NCI-H82 treated with DMSO at 0.1 percent for 48 hours (cell line): ENCODE measurements at regions not wholly inside any gene's neighbourhood (a gene's known extent, or its start where the extent isn't known, plus 50 kb on each side); places are given as distances from the start of the nearest gene placed in this dataset.
"Not testable (repeated sequence)": the region's sequence is repeated elsewhere in the genome, so short reads cannot be mapped to it uniquely, and the experiment has no call there.

Experiments used
- DNase-seq: peaks from one replicate; lab custom pipeline; 2025; ENCODE audit not compliant: unreplicated experiment; lab: John Stamatoyannopoulos, UW

DNA sequence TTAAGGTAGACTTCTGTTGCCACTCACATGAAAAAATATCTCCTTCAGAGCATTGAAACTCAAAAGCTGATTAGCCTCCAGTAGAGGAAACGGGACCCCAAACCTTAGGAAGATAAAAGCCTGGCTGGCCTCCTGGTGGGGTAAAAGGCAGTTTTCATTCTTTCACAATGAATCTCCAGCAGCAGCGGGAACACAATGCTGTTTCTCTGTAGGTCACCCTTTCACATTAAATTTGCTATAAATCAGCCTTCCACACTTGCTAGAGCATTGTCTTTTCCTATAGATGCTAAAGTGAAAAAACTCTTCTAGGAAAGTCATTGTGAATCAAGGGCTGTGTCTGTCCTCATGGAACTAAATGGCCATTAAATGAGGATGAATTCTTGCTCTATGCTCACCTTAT lies 207.3 kb upstream of the MAGEB2 start:
- no peak for DNase-seq

- no peak for DNase-seq
Observed at GRCh38 chrX:30010471-30010870, 204.9 kb upstream of the MAGEB2 start.

DNA sequence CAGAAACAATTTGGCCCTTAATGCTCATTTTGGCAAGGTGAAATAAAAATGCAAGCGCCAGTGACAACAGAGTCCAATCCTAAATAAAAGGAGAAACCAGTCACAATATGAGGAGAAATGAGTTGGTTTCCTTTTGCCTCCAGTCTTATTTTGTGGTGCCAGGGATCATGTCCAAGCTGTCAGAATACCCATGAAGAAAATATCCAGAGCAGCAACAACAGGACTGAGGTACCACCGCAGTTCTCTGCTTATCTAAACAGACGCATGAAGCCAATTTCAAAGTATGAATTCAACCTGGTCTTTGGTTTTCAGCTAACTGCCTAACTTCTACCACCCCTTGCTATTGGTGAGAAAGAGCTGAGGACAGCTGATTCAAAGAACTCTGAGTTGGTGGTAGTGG lies 199.9 kb upstream of the MAGEB2 start:
- DNase-seq: no peak

GRCh38 chrX:30027636-30028035 lies 187.7 kb upstream of the MAGEB2 start:
- DNase-seq: no peak

DNA sequence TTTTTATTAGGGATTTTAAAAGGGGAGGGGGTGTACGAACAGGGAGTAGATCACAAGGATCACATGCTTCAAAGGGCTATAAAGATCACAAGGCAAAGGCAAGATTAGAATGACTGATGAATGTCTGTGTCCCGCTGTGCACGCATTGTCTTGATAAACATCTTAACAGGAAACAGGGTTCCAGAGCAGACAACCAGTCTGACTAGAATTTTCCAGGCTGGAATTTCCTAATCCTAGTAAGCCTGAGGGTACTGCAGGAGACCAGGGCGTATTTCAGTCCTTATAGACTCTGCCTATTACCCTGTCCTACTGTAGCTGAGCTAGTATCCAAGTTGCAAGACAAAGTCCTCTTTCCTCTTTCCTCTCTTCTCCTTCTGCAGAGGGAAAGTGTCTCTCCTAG lies 179.0 kb upstream of the MAGEB2 start:
- not testable (repeated sequence) for DNase-seq

DNA sequence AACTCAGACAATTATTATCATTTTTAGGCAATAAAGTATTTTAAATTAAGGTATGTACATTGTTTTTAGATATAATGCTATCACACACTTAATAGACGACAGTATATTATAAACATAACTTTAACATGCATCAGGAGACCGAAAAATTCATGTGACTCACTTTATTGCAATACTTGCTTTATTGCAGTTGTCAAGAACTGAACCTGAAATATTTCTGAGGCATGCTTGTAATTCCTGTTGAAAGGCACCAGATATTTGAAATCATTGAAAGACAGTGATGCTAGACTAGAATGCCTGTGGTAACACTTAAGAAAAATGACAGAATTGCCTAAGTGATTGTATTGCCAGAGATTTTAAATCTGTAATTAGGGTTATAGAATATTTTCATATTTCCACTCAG lies 175.6 kb upstream of the MAGEB2 start:
- no peak for DNase-seq

DNA sequence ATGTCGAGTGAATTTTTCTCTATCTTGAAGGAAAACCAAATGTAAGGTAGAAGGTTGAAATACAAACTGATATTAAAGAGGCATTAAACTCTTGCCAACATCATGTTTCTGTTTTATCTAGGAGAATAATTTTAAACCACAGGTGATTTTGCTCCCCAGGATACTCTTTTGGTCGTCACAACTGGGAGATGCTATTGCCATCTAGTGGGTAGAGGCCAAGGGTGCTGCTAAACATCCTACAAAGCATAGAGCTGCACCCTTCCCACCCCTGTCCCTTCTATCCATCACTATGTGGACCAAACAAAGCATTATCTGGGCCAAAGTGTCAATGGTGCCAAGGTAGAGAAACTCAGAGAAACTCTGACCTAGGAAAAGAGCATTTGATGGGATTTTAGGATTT lies 154.6 kb upstream of the MAGEB2 start:
- no peak for DNase-seq

- no peak for DNase-seq
Observed at GRCh38 chrX:30065226-30065625, 150.1 kb upstream of the MAGEB2 start.

DNA sequence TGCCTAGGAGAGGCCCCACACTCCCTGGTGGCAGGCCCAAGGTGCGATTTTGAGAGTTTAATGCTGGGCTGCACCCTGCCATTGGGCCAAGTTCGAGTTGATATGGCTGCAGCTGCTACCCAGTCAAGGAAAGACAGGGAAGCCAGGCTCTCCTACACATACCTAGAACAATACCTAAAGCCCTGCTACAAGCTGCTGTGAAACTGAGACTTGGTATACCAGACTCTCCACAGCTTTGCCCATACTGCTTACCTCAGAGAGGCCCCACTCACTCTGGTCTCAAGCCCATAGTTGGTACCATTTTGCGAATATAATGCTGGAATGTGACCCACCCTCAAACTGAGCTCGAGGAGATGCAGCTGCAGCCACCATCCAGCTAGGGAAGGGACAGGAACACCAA lies 147.7 kb upstream of the MAGEB2 start:
- DNase-seq: no peak

DNA sequence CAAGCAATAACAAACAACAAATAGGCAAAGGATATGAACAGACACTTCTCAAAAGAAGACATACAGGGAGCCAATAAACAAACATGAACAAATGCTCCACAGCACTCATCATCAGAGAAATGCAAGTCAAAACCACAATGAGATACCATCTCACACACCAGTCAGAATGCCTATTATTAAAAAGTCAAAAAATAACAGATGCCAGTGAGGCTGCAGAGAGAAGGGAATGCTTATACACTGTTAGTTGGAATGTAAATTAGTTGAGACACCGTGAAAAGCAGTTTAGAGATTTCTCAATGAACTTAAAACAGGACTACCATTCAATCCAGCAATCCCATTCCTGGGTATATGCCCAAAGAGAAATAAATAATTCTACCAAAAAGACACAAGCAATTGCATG lies 129.8 kb upstream of the MAGEB2 start:
- no peak for DNase-seq

DNA sequence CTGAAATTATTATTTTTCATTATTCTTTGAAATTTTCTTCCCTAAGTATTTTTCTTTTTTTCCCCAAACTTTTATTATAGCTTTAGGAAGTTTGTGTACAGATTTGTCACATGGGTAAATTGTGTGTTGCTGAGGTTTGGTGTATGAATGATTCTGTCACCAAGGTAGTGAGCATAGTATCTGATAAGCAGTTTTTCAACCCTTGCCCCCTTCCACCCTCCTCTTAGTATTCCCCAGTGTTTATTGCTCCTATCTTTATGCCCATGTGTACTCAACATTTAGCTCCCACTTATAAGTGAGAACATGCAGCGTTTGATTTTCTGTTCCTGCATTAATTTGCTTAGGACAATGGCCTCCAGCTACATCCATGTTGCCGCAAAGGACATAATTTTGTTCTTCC lies 103.9 kb upstream of the MAGEB2 start:
- DNase-seq: no peak

GRCh38 chrX:30141966-30142365 lies 73.4 kb upstream of the MAGEB2 start:
- peak; percentile 0 for DNase-seq

GRCh38 chrX:30144221-30144620 lies 71.1 kb upstream of the MAGEB2 start:
- DNase-seq: no peak

GRCh38 chrX:30144971-30145731 lies 70.2 kb upstream of the MAGEB2 start:
- no peak for DNase-seq

DNA sequence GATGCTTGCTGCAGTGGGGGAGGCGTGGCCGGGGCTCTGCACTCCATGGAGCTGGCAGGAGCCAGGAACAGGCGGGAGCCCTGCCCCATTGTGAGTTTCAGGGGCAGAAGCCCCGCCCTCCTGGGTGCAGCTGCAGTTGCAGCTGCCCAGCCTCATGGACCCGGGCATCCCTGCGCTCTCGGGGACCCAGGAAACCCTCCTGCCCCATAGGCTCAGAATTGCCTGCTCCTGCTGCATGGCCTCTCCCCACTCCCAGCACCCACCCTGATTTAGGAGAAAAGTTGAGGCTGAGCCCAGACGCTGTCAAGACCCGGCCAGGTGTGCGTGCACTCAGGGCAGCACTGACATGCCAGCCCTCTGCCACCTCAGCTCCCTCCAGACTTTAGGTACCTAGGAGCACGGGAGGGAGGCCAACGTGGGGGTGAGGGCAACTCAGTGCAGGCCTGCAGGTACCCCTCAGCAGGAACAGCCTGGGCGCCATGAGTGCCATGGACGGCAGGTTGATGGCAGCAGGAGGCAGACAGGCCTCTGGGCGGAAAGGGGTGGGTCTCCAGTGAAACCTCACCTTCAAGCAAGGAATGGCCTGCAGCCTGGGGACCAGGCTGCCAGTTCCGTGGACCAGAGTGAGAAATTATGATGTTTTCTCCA lies 67.2 kb upstream of the MAGEB2 start:
- no peak for DNase-seq

DNA sequence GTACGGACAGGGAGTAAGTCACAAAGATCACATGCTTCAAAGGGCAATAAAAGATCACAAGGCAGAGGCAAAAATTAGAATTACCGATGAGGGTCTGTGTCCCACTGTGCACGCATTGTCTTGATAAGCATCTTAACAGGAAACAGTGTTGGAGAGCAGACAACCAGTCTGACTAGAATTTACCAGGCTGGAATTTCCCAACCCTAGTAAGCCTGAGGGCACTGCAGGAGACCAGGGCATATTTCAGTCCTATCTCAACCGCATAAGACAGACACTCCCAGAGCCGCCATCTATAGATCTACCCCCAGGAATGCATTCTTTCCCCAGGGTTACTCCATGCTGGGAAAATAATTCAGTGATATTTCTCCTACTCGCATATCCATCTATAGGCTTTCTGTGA lies 66.2 kb upstream of the MAGEB2 start:
- DNase-seq: not testable (repeated sequence)

GRCh38 chrX:30150196-30150895 lies 65.0 kb upstream of the MAGEB2 start:
- no peak for DNase-seq

DNA sequence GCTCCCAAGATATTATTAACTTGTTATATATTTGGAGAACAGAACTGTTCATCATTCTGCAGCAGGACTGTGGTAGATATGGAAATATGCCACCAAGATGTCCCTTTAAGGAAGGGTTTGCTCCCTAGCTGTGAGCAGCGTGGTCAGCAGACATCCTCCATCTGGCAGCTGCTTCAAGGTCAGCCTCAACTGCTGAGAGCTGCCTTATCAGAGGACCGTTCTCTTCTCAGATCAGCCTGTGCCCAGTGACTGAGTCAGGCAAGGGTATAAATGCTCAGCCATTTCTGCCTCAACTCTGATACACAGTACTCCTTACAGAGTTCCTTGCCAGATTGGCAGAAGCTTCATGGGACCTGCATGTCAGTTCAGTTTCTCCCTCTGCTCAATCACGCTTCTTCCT lies 63.4 kb upstream of the MAGEB2 start:
- DNase-seq: no peak

DNA sequence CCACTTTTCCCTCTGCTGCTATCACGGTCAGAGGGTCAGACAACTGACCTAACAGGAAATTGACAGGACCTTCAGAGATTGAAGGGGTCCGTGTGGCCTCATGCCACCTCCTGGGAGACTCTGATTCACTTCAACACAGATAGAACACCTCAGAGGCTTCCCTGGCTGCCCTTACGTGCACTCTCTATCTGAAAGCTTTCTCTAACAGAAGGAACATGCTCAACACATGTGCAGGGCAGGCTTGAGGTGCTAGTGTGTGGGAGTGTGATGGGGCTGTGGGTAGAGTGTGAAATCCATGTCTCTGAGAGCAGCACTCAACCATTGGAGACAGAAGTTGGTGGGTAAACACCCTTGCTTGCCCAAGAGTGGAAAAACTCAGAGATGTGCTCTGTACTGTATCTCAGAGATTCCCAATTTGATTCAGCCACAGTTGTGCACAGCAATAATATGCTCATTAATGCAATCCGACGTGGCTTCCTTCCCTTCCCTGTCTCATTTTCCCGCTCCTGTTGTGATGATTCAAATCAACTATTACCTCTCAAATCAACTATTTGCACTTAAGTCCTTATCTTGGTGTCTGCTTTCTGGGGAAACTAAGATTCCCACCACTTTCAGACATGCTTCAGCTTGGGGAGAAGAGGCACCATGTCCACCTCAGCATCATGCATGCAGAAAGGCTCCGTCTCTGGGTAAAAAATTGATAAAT lies 62.0 kb upstream of the MAGEB2 start:
- DNase-seq: no peak

- DNase-seq: no peak
Observed at GRCh38 chrX:30153881-30154260, 61.5 kb upstream of the MAGEB2 start.

DNA sequence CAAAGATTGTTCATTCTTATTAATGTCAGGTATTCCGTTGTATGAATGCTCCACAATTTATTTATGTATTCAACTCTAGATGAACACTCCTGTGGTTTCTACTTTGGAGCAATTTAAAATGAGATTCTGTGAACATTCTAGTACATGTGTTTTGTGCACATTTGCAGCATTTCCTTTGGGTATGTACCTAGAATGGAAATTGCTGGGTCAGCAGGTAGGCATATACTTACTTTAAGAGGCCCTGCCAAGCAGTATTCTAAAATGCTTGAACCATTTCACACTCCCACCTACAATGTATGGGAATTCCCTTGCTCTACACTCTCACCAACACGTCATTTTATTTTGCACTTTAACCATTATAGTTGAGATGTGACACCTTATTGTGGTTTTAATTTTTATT lies 59.4 kb upstream of the MAGEB2 start:
- DNase-seq: no peak
